SU-DHL-6 (cell line): ENCODE measurements at regions not wholly inside any gene's neighbourhood (a gene's known extent, or its start where the extent isn't known, plus 50 kb on each side); places are given as distances from the start of the nearest gene placed in this dataset.

Source experiments
- EZH2phosphoT487 ChIP-seq: fragments of 200-600 bp; sonication (generic), shearing (Covaris generic); conservative IDR thresholded peaks from 2 replicates; pipeline ENCODE4 v1.6.1; 2018; ENCODE audit warnings: mild to moderate bottlenecking, antibody characterized with exemption, low read length, moderate library complexity, mixed read lengths
- TF ChIP-seq, protein P1 (sequence below): fragments of 200-600 bp; sonication (generic); IDR thresholded peaks from one replicate; pipeline ENCODE4 v1.5.1; 2017; ENCODE audit warnings: antibody characterized with exemption, mild to moderate bottlenecking, low read length, moderate library complexity; ENCODE audit not compliant: insufficient read depth, poor library complexity, severe bottlenecking

DNA sequence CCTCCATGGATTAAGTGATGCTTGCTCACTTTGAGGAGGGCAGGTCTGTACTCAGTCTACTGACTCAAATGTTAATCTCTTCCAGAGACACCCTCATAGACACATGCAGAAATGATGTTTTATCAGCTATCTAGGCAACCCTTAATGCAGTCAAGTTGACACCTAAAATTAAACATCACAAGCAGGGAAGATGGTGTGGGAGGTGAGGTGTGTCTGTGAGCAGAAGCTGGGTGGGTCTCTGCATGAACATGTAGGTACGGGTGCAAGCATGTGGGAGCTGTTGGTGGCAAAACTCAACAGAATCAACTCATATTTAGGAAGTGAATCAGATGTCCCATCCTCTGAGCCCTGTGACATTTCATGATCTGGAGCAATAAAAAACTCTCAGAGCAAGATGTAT, 249.2 kb upstream of the SGCG start:
- TF ChIP-seq, protein P1, sequence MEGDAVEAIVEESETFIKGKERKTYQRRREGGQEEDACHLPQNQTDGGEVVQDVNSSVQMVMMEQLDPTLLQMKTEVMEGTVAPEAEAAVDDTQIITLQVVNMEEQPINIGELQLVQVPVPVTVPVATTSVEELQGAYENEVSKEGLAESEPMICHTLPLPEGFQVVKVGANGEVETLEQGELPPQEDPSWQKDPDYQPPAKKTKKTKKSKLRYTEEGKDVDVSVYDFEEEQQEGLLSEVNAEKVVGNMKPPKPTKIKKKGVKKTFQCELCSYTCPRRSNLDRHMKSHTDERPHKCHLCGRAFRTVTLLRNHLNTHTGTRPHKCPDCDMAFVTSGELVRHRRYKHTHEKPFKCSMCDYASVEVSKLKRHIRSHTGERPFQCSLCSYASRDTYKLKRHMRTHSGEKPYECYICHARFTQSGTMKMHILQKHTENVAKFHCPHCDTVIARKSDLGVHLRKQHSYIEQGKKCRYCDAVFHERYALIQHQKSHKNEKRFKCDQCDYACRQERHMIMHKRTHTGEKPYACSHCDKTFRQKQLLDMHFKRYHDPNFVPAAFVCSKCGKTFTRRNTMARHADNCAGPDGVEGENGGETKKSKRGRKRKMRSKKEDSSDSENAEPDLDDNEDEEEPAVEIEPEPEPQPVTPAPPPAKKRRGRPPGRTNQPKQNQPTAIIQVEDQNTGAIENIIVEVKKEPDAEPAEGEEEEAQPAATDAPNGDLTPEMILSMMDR = no peak
- no peak for TF ChIP-seq EZH2phosphoT487
